ENCODE measurements at regions not wholly inside any gene's neighbourhood (a gene's known extent, or its start where the extent isn't known, plus 50 kb on each side); places are given as distances from the start of the nearest gene placed in this dataset.

DNA sequence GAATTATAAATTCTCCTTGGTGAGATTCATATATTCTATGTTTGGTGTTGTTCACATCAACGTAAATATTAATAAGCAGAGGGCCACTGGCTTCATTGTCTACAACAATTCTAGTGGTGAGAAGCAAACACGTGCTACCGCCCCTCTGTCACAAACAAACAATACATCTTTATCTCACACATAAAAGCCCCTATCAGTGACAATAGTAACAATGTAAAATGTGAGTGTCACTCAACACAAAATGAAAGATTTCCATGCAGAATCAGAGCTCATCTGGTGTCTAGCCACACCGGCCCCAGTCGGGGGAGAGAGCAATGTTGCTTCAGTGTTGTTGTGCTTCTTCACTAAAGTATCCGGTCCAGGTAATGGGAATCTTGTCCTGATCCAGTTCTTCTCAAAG lies 932.6 kb downstream of the SOCS6 start:
- TF ChIP-seq, protein P1, sequence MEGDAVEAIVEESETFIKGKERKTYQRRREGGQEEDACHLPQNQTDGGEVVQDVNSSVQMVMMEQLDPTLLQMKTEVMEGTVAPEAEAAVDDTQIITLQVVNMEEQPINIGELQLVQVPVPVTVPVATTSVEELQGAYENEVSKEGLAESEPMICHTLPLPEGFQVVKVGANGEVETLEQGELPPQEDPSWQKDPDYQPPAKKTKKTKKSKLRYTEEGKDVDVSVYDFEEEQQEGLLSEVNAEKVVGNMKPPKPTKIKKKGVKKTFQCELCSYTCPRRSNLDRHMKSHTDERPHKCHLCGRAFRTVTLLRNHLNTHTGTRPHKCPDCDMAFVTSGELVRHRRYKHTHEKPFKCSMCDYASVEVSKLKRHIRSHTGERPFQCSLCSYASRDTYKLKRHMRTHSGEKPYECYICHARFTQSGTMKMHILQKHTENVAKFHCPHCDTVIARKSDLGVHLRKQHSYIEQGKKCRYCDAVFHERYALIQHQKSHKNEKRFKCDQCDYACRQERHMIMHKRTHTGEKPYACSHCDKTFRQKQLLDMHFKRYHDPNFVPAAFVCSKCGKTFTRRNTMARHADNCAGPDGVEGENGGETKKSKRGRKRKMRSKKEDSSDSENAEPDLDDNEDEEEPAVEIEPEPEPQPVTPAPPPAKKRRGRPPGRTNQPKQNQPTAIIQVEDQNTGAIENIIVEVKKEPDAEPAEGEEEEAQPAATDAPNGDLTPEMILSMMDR (IDR thresholded peaks at IDR 0.05): no peak
- no peak for TF ChIP-seq POLR2A (IDR thresholded peaks at IDR 0.05)
